AG04450 (cell line): ENCODE measurements at regions not wholly inside any gene's neighbourhood (a gene's known extent, or its start where the extent isn't known, plus 50 kb on each side); places are given as distances from the start of the nearest gene placed in this dataset.
"Not testable (repeated sequence)": the region's sequence is repeated elsewhere in the genome, so short reads cannot be mapped to it uniquely, and the experiment has no call there.

ENCODE experiments used
- CTCF ChIA-PET: fragments of 300-600, 350-600 bp; formaldehyde crosslinking; extraction: SDS; loops from one replicate; lab custom pipeline; 2022; ENCODE audit warnings: antibody characterized with exemption, inconsistent platforms; lab: Charles Lee
- POLR2A ChIA-PET: fragments of 350-600 bp; formaldehyde crosslinking; extraction: SDS; loops from one replicate; lab custom pipeline; 2021; ENCODE audit warnings: antibody characterized with exemption, inconsistent platforms; lab: Yijun Ruan, JAX
- DNase-seq: peaks from one replicate; pipeline ENCODE4 v3.0.0-alpha.2; 2011; ENCODE audit warnings: low read depth, low spot score
- H3K27ac ChIP-seq: one replicate; pipeline ENCODE4 v1.5.1; 2012; ENCODE audit warnings: low read depth, low read length, control low read depth
- H3K27me3 ChIP-seq: one replicate; pipeline ENCODE4 v1.6.0; 2012; ENCODE audit warnings: low read length; ENCODE audit not compliant: control insufficient read depth, insufficient read depth
- H3K4me3 ChIP-seq: 2 replicates; pipeline ENCODE4 v1.5.1; 2011; ENCODE audit warnings: mild to moderate bottlenecking, low read depth, low read length, control low read depth
- H3K9me3 ChIP-seq: 2 replicates; pipeline ENCODE4 v1.5.1; 2012; ENCODE audit warnings: low read length; ENCODE audit not compliant: control insufficient read depth, insufficient read depth
- CTCF ChIP-seq: IDR thresholded peaks from 2 replicates; pipeline ENCODE4 v1.5.1; 2011; ENCODE audit warnings: low read depth, low read length, control low read depth, inconsistent platforms

DNA sequence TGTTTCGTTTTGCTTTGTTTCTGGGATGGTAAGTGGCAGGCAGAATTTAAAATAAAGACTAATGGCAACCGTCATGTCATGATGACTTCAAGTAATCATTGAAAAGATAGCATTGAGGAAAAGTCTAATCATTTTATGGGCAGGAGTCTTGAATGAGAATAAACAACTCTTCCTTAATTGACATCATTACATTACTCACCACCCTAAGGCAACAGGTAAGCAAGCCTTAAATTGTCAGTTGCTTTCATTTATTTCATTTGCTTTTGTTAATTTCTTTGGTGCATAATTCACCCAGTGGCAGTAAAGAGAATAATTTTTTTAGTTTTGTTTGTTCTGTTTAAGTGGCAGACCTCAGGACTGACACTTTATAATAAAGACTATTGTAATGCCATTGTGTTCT lies 669.0 kb downstream of the RWDD3 start:
- no peak for TF ChIP-seq CTCF
- DNase-seq: no peak
- Histone ChIP-seq H3K27me3 (no peaks in the 10 kb centered on the region), H3K4me3 (no peak overlapping the region), H3K9me3 (no peaks in the 10 kb centered on the region), H3K27ac (no peak overlapping the region)
- POLR2A ChIA-PET: no interaction called here
- CTCF ChIA-PET: no interaction called here

DNA sequence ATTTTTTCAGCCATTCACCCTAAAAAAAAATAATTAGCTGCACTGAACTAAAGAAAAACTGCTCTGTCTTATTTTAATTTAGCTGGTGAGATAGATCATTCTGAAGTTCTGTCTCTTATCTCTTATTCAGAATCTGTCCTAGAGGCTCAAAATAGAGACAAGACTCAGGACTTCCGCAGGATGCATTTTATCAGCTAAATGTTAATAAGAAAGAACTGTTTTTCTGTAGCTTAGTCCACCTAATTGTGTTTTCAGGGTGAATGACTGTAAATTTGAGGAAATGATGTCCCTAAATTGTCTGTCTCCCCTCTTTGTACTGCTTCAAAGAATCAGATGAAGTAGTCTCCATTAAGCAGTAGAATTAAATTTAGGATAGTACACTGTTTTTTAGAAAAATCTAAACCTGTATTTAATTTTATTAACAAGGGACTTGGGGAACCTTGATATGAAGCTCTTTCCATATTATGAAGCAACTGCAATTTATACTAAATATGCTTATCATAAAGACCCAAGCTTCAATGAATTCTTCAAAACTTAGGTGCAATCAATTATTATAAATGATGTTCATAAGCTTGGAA lies 671.9 kb downstream of the RWDD3 start:
- Histone ChIP-seq H3K27me3 (no peaks in the 10 kb centered on the region), H3K27ac (no peak overlapping the region), H3K4me3 (no peak overlapping the region), H3K9me3 (no peaks in the 10 kb centered on the region)
- no peak for TF ChIP-seq CTCF
- ChIA-PET CTCF (no interaction called here), POLR2A (no interaction called here)
- DNase-seq: no peak

- CTCF ChIA-PET, H3K27ac ChIP-seq, POLR2A ChIA-PET, DNase-seq, H3K4me3 ChIP-seq, H3K9me3 ChIP-seq, H3K27me3 ChIP-seq: not testable (repeated sequence)
Observed at GRCh38 chr1:95911739-95912138, 677.7 kb downstream of the RWDD3 start.

DNA sequence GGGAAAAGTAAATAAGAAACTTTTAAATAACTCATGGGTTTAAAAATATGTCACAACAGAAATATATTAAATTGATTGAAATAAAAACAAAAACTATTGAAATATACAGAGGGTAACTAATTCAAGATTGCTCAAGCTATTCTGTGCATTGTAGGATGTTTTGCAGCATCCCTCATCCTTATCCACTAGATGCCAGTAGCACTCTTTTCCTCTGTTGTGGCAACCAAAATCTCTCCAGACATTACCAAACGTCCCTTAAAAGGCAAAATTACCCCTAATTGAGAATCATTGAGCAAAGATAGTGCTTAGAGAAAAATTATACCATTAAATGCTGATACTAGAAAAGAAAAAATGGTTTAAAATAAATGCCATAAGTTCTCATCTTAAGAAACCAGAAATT lies 682.6 kb downstream of the RWDD3 start:
- CTCF ChIA-PET: no interaction called here

GRCh38 chr1:95924684-95925083 lies 690.7 kb downstream of the RWDD3 start:
- Histone ChIP-seq H3K27me3 (no peaks in the 10 kb centered on the region), H3K27ac (no peak overlapping the region), H3K9me3 (no peaks in the 10 kb centered on the region), H3K4me3 (no peak overlapping the region)
- no peak for TF ChIP-seq CTCF
- DNase-seq: no peak
- CTCF ChIA-PET: no interaction called here
- POLR2A ChIA-PET: no interaction called here

More for the DNA sequence above, 682.6 kb downstream of the RWDD3 start:
- TF ChIP-seq CTCF: peak; percentile 57
- POLR2A ChIA-PET: no interaction called here
- no peak overlapping the region for H3K27ac ChIP-seq
- DNase-seq: no peak
- H3K4me3 ChIP-seq: no peak overlapping the region
- H3K9me3 ChIP-seq: no peaks in the 10 kb centered on the region
- no peaks in the 10 kb centered on the region for H3K27me3 ChIP-seq

GRCh38 chr1:95926331-95926730 lies 692.3 kb downstream of the RWDD3 start:
- H3K27ac ChIP-seq: no peak overlapping the region
- no peaks in the 10 kb centered on the region for H3K9me3 ChIP-seq
- no peak overlapping the region for H3K4me3 ChIP-seq
- TF ChIP-seq CTCF: no peak
- H3K27me3 ChIP-seq: no peaks in the 10 kb centered on the region
- DNase-seq: no peak
- POLR2A ChIA-PET: no interaction called here
- CTCF ChIA-PET: no interaction called here
